ENCODE measurements at regions not wholly inside any gene's neighbourhood (a gene's known extent, or its start where the extent isn't known, plus 50 kb on each side); places are given as distances from the start of the nearest gene placed in this dataset.

GRCh38 chr6:115276881-115277565, 783.7 kb downstream of the FRK start:
- in situ Hi-C loops (cut with HindIII; ENCODE audit: low pct_unique_long_range_greater_than_20kb, low sequenced_read_pairs), result no loop called here
- no peak for TF ChIP-seq JUND (IDR thresholded peaks at IDR 0.05; ENCODE audit: low read depth)
- DNase-seq (ENCODE audit: low read depth in 1 of 2, low spot score in 1 of 2), result no peak

DNA sequence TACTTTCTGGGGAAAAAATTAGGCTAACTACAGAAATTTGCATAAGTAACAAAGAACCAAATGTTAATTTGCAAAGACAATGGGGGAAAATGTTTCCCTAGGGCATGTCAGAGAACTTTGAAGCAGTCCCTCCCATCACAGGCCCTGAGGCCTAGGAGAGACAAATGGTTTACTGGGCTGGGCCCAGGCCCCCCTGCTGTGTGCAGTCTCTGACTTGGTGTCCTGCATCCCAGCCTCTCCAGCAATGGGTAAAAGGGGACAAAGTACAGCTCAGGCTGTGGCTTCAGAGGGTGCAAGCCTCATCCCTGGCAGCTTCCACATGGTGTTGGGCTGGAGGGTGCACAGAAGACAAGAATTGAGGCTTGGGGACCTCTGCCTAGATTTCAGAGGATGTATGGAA, 788.4 kb downstream of the FRK start:
- in situ Hi-C loops (cut with HindIII; ENCODE audit: low pct_unique_long_range_greater_than_20kb, low sequenced_read_pairs), result no loop called here
- no peak for DNase-seq (ENCODE audit: low read depth in 1 of 2, low spot score in 1 of 2)
- TF ChIP-seq JUND (IDR thresholded peaks at IDR 0.05; ENCODE audit: low read depth), result no peak

DNA sequence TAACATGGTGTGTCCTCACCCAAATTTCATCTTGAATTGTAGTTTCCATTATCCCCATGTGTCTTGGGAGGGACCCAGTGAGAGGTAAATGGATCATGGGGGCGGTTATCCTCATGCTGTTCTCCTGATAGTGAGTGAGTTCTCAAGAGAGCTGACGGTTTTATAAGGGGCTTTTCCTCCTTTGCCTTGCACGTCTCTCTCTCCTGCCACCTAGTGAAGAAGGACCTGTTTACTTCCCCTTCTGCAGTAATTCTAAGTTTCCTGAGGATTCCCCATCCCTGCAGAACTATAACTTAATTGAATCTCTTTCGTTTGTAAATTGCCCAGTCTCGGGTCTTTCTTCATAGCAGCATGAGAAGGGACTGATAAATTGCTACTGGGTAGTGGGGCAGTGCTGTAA, 789.3 kb downstream of the FRK start:
- in situ Hi-C loops (cut with HindIII; ENCODE audit: low pct_unique_long_range_greater_than_20kb, low sequenced_read_pairs), result no loop called here
- DNase-seq (ENCODE audit: low read depth in 1 of 2, low spot score in 1 of 2), result no peak
- no peak for TF ChIP-seq JUND (IDR thresholded peaks at IDR 0.05; ENCODE audit: low read depth)

GRCh38 chr6:115270953-115271352, 789.7 kb downstream of the FRK start:
- in situ Hi-C loops (cut with HindIII; ENCODE audit: low pct_unique_long_range_greater_than_20kb, low sequenced_read_pairs), result no loop called here
- TF ChIP-seq JUND (IDR thresholded peaks at IDR 0.05; ENCODE audit: low read depth), result no peak
- no peak for DNase-seq (ENCODE audit: low read depth in 1 of 2, low spot score in 1 of 2)

DNA sequence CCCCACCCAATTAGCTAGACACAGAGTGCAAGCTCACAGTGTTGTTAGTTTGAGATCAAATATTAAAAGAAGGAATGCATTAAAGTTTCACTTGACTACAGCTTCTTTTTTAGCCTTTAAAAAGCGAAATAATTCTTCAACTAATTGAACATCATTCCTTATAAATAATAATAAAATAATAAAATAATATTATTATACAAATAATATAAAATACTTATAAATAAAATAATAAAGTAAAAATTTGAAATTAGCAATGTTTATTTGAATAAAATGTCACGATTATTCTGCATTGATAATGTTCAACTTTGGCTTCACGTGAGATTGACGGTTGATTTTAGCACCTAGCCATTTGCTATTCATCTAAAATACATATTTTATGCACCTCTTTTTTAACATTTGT, 819.3 kb downstream of the FRK start:
- in situ Hi-C loops (cut with HindIII; ENCODE audit: low pct_unique_long_range_greater_than_20kb, low sequenced_read_pairs), result no loop called here
- TF ChIP-seq JUND (IDR thresholded peaks at IDR 0.05; ENCODE audit: low read depth), result no peak
- DNase-seq (ENCODE audit: low read depth in 1 of 2, low spot score in 1 of 2), result no peak

DNA sequence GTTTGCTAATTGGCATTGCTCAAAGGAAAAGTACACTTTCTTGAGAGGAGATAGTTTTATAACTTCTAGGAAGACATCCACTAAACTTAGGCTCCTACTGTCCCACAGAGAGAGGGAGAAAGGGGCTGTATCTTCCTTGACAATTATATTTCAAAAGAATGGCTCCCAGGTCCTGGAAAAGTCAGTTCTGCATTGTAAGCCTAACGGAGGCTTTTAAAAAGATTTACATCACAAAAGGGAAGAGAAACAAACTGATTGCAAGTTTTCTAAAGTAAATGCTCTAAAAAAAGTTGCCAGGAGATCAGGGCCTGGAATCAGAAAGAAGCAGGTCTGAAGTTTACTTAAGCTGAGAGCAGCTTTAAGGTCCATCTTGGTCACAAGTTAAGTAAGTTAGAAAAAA, 839.5 kb downstream of the FRK start:
- no peak for DNase-seq (ENCODE audit: low read depth in 1 of 2, low spot score in 1 of 2)

DNA sequence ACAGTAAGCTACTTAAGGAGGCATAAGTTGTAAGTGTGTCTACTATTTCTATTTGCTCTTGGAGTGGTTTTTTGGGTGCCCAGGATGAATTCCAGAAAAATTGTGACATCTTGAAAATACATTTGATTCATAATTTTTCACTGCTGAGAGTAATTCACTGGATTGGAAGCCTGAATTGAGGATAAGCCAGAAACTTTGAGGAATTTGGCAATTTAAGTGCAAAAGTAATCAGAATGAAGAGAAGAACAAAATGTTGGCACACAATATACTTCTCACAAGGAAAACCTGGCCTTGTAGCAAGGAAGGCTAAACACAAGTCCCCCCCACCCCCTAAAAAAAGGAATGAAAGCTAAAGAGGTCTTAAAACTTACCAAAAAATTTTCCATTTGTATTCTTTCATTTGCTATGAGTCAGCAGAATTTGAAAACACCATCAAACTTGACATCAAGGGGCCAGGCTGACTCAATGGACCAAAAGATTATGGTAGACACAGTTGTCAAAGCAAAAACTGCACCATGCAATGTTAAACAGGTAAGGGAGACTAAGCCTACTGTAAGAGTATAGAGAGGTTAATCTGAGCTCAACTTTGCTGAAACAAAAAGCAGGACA, 840.0 kb downstream of the FRK start:
- DNase-seq (ENCODE audit: low read depth in 1 of 2, low spot score in 1 of 2), result no peak
- in situ Hi-C loops (cut with HindIII; ENCODE audit: low pct_unique_long_range_greater_than_20kb, low sequenced_read_pairs), result no loop called here
- no peak for TF ChIP-seq JUND (IDR thresholded peaks at IDR 0.05; ENCODE audit: low read depth)

More for the DNA sequence above, 839.5 kb downstream of the FRK start:
- no peak for TF ChIP-seq JUND (IDR thresholded peaks at IDR 0.05; ENCODE audit: low read depth)
- in situ Hi-C loops (cut with HindIII; ENCODE audit: low pct_unique_long_range_greater_than_20kb, low sequenced_read_pairs), result no loop called here

- TF ChIP-seq JUND (IDR thresholded peaks at IDR 0.05; ENCODE audit: low read depth), result no peak
- DNase-seq (ENCODE audit: low read depth in 1 of 2, low spot score in 1 of 2), result no peak
- in situ Hi-C loops (cut with HindIII; ENCODE audit: low pct_unique_long_range_greater_than_20kb, low sequenced_read_pairs), result no loop called here
Observed at GRCh38 chr6:115219645-115220044, 841.0 kb downstream of the FRK start.

DNA sequence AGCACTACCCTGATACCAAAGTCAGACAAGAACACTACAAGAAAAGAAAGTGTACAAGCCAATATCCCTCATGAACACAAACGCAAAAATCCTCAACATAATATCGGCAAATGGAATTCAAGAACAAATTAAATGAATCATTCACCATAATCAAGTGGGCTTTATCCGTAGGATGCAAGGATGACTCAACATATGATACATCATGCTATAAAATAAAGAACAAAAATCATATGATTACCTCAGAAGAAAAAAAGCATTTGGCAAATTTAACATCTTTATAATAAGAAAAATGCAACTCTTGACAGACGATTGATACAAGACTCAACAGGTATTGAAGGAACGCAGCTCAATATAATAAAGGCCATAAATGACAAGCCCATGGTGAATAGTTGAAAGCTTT, 843.9 kb downstream of the FRK start:
- in situ Hi-C loops (cut with HindIII; ENCODE audit: low pct_unique_long_range_greater_than_20kb, low sequenced_read_pairs), result no loop called here
- TF ChIP-seq JUND (IDR thresholded peaks at IDR 0.05; ENCODE audit: low read depth), result no peak
- DNase-seq (ENCODE audit: low read depth in 1 of 2, low spot score in 1 of 2), result no peak

GRCh38 chr6:115214283-115214682, 846.4 kb downstream of the FRK start:
- in situ Hi-C loops (cut with HindIII; ENCODE audit: low pct_unique_long_range_greater_than_20kb, low sequenced_read_pairs), result no loop called here
- no peak for DNase-seq (ENCODE audit: low read depth in 1 of 2, low spot score in 1 of 2)
- no peak for TF ChIP-seq JUND (IDR thresholded peaks at IDR 0.05; ENCODE audit: low read depth)

DNA sequence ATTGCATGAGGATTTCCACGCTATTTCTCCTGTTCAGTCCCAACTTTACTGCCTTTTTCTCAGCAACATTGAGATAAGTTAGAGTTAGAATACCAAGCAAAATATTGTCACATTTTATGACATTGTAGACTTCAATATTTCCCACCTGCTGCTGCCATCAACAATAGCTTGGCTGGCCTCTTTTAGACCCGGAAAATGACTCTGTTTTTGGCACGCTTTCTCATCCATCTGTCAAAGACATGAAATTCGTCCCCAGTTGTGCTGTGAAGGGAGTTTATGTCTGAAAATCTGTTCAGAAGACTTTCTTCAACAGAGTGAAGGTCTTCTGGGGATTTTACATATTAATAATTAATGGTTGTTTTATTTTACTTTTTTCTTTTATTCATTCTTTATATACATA, 857.3 kb downstream of the FRK start:
- DNase-seq (ENCODE audit: low read depth in 1 of 2, low spot score in 1 of 2), result no peak
- in situ Hi-C loops (cut with HindIII; ENCODE audit: low pct_unique_long_range_greater_than_20kb, low sequenced_read_pairs), result no loop called here

DNA sequence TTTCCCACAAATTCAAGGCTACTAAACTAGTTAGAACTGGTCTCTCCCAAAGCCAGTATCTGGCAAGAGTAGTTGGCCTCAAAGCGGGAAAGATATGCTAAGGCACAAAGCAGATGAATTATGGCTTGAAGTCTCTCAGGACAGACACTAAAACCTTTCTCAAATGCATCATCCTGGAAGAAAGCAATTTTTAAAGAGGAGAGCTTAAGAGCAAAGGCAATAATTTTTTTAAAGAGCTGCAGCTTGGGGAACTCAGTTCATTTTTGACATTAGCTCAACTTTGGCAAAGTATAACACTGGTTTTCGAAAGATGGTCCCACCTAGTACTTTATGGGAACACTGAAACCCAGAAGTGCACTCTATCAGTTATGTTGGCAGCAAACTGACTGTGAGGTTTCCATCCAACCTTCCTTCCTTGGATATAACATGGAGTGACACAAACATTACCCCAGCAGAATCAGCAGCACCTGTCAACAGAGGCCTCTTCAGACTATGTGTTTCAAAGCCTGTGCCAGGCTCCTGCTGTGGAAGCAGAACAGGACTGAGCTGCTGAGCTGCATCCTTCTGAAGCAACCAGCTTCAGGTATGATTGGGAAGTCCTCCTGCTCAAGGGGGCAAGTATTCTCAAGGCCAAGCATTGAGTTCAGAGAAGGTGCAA, 852.3 kb upstream of the HS3ST5 start:
- in situ Hi-C loops (cut with HindIII; ENCODE audit: low pct_unique_long_range_greater_than_20kb, low sequenced_read_pairs), result no loop called here
- no peak for DNase-seq (ENCODE audit: low read depth in 1 of 2, low spot score in 1 of 2)
- TF ChIP-seq JUND (IDR thresholded peaks at IDR 0.05; ENCODE audit: low read depth), result no peak

More for the DNA sequence above, 857.3 kb downstream of the FRK start:
- no peak for TF ChIP-seq JUND (IDR thresholded peaks at IDR 0.05; ENCODE audit: low read depth)

GRCh38 chr6:115191989-115192388, 849.2 kb upstream of the HS3ST5 start:
- DNase-seq (ENCODE audit: low read depth in 1 of 2, low spot score in 1 of 2), result no peak

More at GRCh38 chr6:115191989-115192388, 849.2 kb upstream of the HS3ST5 start:
- in situ Hi-C loops (cut with HindIII; ENCODE audit: low pct_unique_long_range_greater_than_20kb, low sequenced_read_pairs), result no loop called here
- TF ChIP-seq JUND (IDR thresholded peaks at IDR 0.05; ENCODE audit: low read depth), result no peak
